ENCODE measurements at regions not wholly inside any gene's neighbourhood (a gene's known extent, or its start where the extent isn't known, plus 50 kb on each side); places are given as distances from the start of the nearest gene placed in this dataset.

GRCh38 chr10:111885919-111886318, 297.6 kb downstream of the GPAM start:
- BruUV-seq (replicated peaks): no TSS peak
- Mint-ChIP-seq H3K36me3 (ENCODE audit: insufficient read depth, unreplicated experiment) (no peaks in the 10 kb centered on the region), H3K27ac (ENCODE audit: unreplicated experiment) (no peak overlapping the region), H3K4me3 (ENCODE audit: low read depth, unreplicated experiment) (no peak overlapping the region), H3K4me1 (ENCODE audit: low read depth, unreplicated experiment) (no peaks in the 10 kb centered on the region), H3K9me3 (ENCODE audit: low read depth, unreplicated experiment) (peaks cover 8% of the 10 kb centered on the region), H3K27me3 (ENCODE audit: unreplicated experiment) (peaks cover 14% of the 10 kb centered on the region)
- no peak for TF ChIP-seq CTCF (IDR thresholded peaks at IDR 0.05; ENCODE audit: unreplicated experiment)
- DNase-seq: no peak
- CTCF ChIA-PET: no interaction called here
- intact Hi-C loops (cut with micrococcal nuclease; ENCODE audit: unreplicated experiment): no loop called here

GRCh38 chr10:111887266-111887665, 296.3 kb downstream of the GPAM start:
- Mint-ChIP-seq H3K36me3 (ENCODE audit: insufficient read depth, unreplicated experiment) (no peaks in the 10 kb centered on the region), H3K4me1 (ENCODE audit: low read depth, unreplicated experiment) (no peaks in the 10 kb centered on the region), H3K9me3 (ENCODE audit: low read depth, unreplicated experiment) (peaks cover 8% of the 10 kb centered on the region), H3K4me3 (ENCODE audit: low read depth, unreplicated experiment) (no peak overlapping the region), H3K27me3 (ENCODE audit: unreplicated experiment) (peaks cover 14% of the 10 kb centered on the region), H3K27ac (ENCODE audit: unreplicated experiment) (no peak overlapping the region)
- CTCF ChIA-PET: no interaction called here
- no peak for DNase-seq
- no TSS peak for BruUV-seq (replicated peaks)
- intact Hi-C loops (cut with micrococcal nuclease; ENCODE audit: unreplicated experiment): no loop called here
- TF ChIP-seq CTCF (IDR thresholded peaks at IDR 0.05; ENCODE audit: unreplicated experiment): no peak

GRCh38 chr10:111890046-111890445, 293.5 kb downstream of the GPAM start:
- H3K27ac Mint-ChIP-seq (ENCODE audit: unreplicated experiment): no peak overlapping the region
- intact Hi-C loops (cut with micrococcal nuclease; ENCODE audit: unreplicated experiment): no loop called here
- DNase-seq: no peak
- no peaks in the 10 kb centered on the region for H3K36me3 Mint-ChIP-seq (ENCODE audit: insufficient read depth, unreplicated experiment)
- peaks cover 4% of the 10 kb centered on the region for H3K9me3 Mint-ChIP-seq (ENCODE audit: low read depth, unreplicated experiment)
- H3K4me3 Mint-ChIP-seq (ENCODE audit: low read depth, unreplicated experiment): no peak overlapping the region
- no TSS peak for BruUV-seq (replicated peaks)
- H3K4me1 Mint-ChIP-seq (ENCODE audit: low read depth, unreplicated experiment): no peaks in the 10 kb centered on the region
- CTCF ChIA-PET: no interaction called here
- TF ChIP-seq CTCF (IDR thresholded peaks at IDR 0.05; ENCODE audit: unreplicated experiment): no peak
- H3K27me3 Mint-ChIP-seq (ENCODE audit: unreplicated experiment): peaks cover 14% of the 10 kb centered on the region

- Mint-ChIP-seq H3K27ac (ENCODE audit: unreplicated experiment) (no peak overlapping the region), H3K9me3 (ENCODE audit: low read depth, unreplicated experiment) (no peaks in the 10 kb centered on the region), H3K27me3 (ENCODE audit: unreplicated experiment) (peaks cover 31% of the 10 kb centered on the region), H3K4me1 (ENCODE audit: low read depth, unreplicated experiment) (no peaks in the 10 kb centered on the region), H3K4me3 (ENCODE audit: low read depth, unreplicated experiment) (no peak overlapping the region), H3K36me3 (ENCODE audit: insufficient read depth, unreplicated experiment) (no peaks in the 10 kb centered on the region)
- no peak for DNase-seq
- no peak for TF ChIP-seq CTCF (IDR thresholded peaks at IDR 0.05; ENCODE audit: unreplicated experiment)
- intact Hi-C loops (cut with micrococcal nuclease; ENCODE audit: unreplicated experiment): no loop called here
- CTCF ChIA-PET: no interaction called here
- BruUV-seq (replicated peaks): no TSS peak
Measured at GRCh38 chr10:111916011-111916410, 267.6 kb downstream of the GPAM start.

GRCh38 chr10:111921821-111922220, 261.7 kb downstream of the GPAM start:
- Mint-ChIP-seq H3K4me1 (ENCODE audit: low read depth, unreplicated experiment) (no peaks in the 10 kb centered on the region), H3K9me3 (ENCODE audit: low read depth, unreplicated experiment) (peaks cover 2% of the 10 kb centered on the region), H3K4me3 (ENCODE audit: low read depth, unreplicated experiment) (no peak overlapping the region), H3K27ac (ENCODE audit: unreplicated experiment) (no peak overlapping the region), H3K36me3 (ENCODE audit: insufficient read depth, unreplicated experiment) (no peaks in the 10 kb centered on the region), H3K27me3 (ENCODE audit: unreplicated experiment) (peaks cover 24% of the 10 kb centered on the region)
- BruUV-seq (replicated peaks): no TSS peak
- TF ChIP-seq CTCF (IDR thresholded peaks at IDR 0.05; ENCODE audit: unreplicated experiment): no peak
- intact Hi-C loops (cut with micrococcal nuclease; ENCODE audit: unreplicated experiment): no loop called here
- CTCF ChIA-PET: no interaction called here
- DNase-seq: no peak
